ENCODE measurements at regions not wholly inside any gene's neighbourhood (a gene's known extent, or its start where the extent isn't known, plus 50 kb on each side); places are given as distances from the start of the nearest gene placed in this dataset.
"Not testable (repeated sequence)": the region's sequence is repeated elsewhere in the genome, so short reads cannot be mapped to it uniquely, and the experiment has no call there.

- peak overlapping the region; percentile 54 for H3K27ac ChIP-seq (ENCODE audit: extremely low read depth, low read depth, low read length)
- H4K20me1 ChIP-seq (replicated peaks; ENCODE audit: control insufficient read depth, insufficient read depth, low read length); H3K9me1 ChIP-seq (ENCODE audit: control insufficient read depth, insufficient read depth, low read length); CTCF ChIA-PET (ENCODE audit: low intra/inter-chr PET ratio); H3K27me3 ChIP-seq (ENCODE audit: control insufficient read depth in 2 of 2, insufficient read depth in 2 of 2, low read length in 2 of 2); H3K4me1 ChIP-seq (replicated peaks in 1 of 2; ENCODE audit: control insufficient read depth in 2 of 2, insufficient read depth in 2 of 2, low read length in 2 of 2); intact Hi-C loops (cut with micrococcal nuclease); ATAC-seq; BruUV-seq (replicated peaks); H3K9me3 ChIP-seq (replicated peaks; ENCODE audit: control insufficient read depth, insufficient read depth, low read depth, low read length); H3K79me2 ChIP-seq (ENCODE audit: control insufficient read depth, insufficient read depth, low read length); H3K36me3 ChIP-seq (ENCODE audit: control insufficient read depth, insufficient read depth, low read length); in situ Hi-C loops (cut with MboI): not testable (repeated sequence)
- peak overlapping the region; percentile 26 to 37; a peak in 2 of 4 replicates for H3K9ac ChIP-seq (ENCODE audit: insufficient read depth in 1 of 2, low read depth in 2 of 2, low read length in 2 of 2)
- FAIRE-seq (peak; percentile 67), DNase-seq (ENCODE audit: extremely low read depth in 1 of 4, low spot score in 3 of 4) (peak in 1 of 4 experiments; percentile 20)
- H2AFZ ChIP-seq (ENCODE audit: low read depth, low read length): peak overlapping the region; percentile 94
- POLR2A ChIA-PET: interaction anchor here (1.0 kb wide), 1 partner anchor 13 kb away, joined by 4 read pairs; no protein-coding TSS in a partner anchor
- H3K4me3 ChIP-seq: peak overlapping the region; percentile 36
- H3K4me2 ChIP-seq (ENCODE audit: insufficient read depth, low read length): peak overlapping the region; percentile 67
- WGBS (ENCODE audit: insufficient coverage, low coverage, missing lambda C conversion rate): 3% methylated on average over 9 of the region's 17 CpGs
- TF ChIP-seq MAFK (IDR thresholded peaks at IDR 0.05; ENCODE audit: low read length) (peak; percentile 7; the same call in 1 of the 2 replicates), NFRKB (IDR thresholded peaks at IDR 0.05; ENCODE audit: low read depth) (peak; percentile 78), FOXK2 (conservative IDR thresholded peaks at IDR 0.05 in 1 of 2, IDR thresholded peaks at IDR 0.05 in 1 of 2; ENCODE audit: low read depth in 2 of 2) (peak; percentile 57 to 65), TAF7 (tag; IDR thresholded peaks at IDR 0.05) (peak; percentile 85), ZNF316 (IDR thresholded peaks at IDR 0.05) (peak; percentile 80), C11orf30 (IDR thresholded peaks at IDR 0.05; ENCODE audit: low read depth) (peak; percentile 70), FOXA3 (CRISPR knock-in tag; conservative IDR thresholded peaks at IDR 0.05 in 1 of 2, IDR thresholded peaks at IDR 0.05 in 1 of 2) (peak in 1 of 2 experiments; percentile 73; a peak in 2 of 4 replicates), POLR2G (IDR thresholded peaks at IDR 0.05; ENCODE audit: low read depth, low read length) (peak; percentile 44; the same call in 1 of the 2 replicates), L3MBTL2 (IDR thresholded peaks at IDR 0.05) (peak; percentile 33; the same call in 1 of the 2 replicates), MTA3 (IDR thresholded peaks at IDR 0.05; ENCODE audit: borderline replicate concordance) (peak; percentile 28; the same call in 1 of the 2 replicates), YY1 (IDR thresholded peaks at IDR 0.05; ENCODE audit: borderline replicate concordance in 1 of 3, control insufficient read depth in 1 of 3, extremely low read depth in 1 of 3, insufficient read depth in 3 of 3, insufficient read length in 1 of 3, insufficient replicate concordance in 2 of 3, low read depth in 1 of 3, low read length in 2 of 3) (peak in 1 of 3 experiments; percentile 70), EGR1 (conservative IDR thresholded peaks at IDR 0.05) (peak; percentile 22; the same call in 1 of the 2 replicates), ELF1 (tag; IDR thresholded peaks at IDR 0.05) (0 out of 2 replicates have a peak, but pooled peaks have one; percentile 23), CTBP1 (IDR thresholded peaks at IDR 0.05; ENCODE audit: borderline replicate concordance) (peak; percentile 43; the same call in 1 of the 2 replicates), POLR2H (tag; IDR thresholded peaks at IDR 0.05; ENCODE audit: low read depth) (0 out of 2 replicates have a peak, but pooled peaks have one; percentile 8)
- TF ChIP-seq, protein P1, sequence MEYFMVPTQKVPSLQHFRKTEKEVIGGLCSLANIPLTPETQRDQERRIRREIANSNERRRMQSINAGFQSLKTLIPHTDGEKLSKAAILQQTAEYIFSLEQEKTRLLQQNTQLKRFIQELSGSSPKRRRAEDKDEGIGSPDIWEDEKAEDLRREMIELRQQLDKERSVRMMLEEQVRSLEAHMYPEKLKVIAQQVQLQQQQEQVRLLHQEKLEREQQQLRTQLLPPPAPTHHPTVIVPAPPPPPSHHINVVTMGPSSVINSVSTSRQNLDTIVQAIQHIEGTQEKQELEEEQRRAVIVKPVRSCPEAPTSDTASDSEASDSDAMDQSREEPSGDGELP (CRISPR knock-in tag; IDR thresholded peaks at IDR 0.05; ENCODE audit: borderline replicate concordance): peak; percentile 41; the same call in 1 of the 2 replicates
- TF ChIP-seq, protein P2, sequence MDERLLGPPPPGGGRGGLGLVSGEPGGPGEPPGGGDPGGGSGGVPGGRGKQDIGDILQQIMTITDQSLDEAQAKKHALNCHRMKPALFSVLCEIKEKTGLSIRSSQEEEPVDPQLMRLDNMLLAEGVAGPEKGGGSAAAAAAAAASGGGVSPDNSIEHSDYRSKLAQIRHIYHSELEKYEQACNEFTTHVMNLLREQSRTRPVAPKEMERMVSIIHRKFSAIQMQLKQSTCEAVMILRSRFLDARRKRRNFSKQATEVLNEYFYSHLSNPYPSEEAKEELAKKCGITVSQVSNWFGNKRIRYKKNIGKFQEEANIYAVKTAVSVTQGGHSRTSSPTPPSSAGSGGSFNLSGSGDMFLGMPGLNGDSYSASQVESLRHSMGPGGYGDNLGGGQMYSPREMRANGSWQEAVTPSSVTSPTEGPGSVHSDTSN (CRISPR knock-in tag; IDR thresholded peaks at IDR 0.05; ENCODE audit: low read depth): not testable (repeated sequence)
- TF ChIP-seq, protein P2 (tag; conservative IDR thresholded peaks at IDR 0.05; ENCODE audit: low read depth): 0 out of 2 replicates have a peak, but pooled peaks have one; percentile 10
These were observed 173.7 kb downstream of the LRRC70 start for GRCh38 chr5:62752056-62752997.

Measured in K562 (cell line).